A673 (cell line): ENCODE measurements at regions not wholly inside any gene's neighbourhood (a gene's known extent, or its start where the extent isn't known, plus 50 kb on each side); places are given as distances from the start of the nearest gene placed in this dataset.
A peak's percentile ranks its signal among the peaks of the same experiment; 100 is the strongest.

Experiments used
- BruUV-seq: library from RNA; stranded (reverse); fragments of 400-500 nt; replicated peaks from 2 replicates; lab custom pipeline; 2021; lab: Mats Ljungman, UMichigan
- CTCF ChIA-PET: fragments of 300-600 bp; sonication (Branson Sonifier 250); formaldehyde crosslinking; loops from one replicate; lab custom pipeline; 2022; ENCODE audit warnings: antibody characterized with exemption; lab: Charles Lee
- POLR2A ChIA-PET: fragments of 300-600 bp; sonication (Branson Sonifier 250); formaldehyde crosslinking; loops from one replicate; lab custom pipeline; 2022; ENCODE audit warnings: antibody characterized with exemption; ENCODE audit not compliant: low non-redundant PET; lab: Charles Lee
- DNase-seq: peaks from one replicate; pipeline ENCODE4 v3.0.0-alpha.2; 2015; ENCODE audit warnings: low spot score
- H3K27ac ChIP-seq: fragments of 200-600 bp; sonication (generic); 2 replicates; pipeline ENCODE4 v1.5.1; 2016; ENCODE audit warnings: mixed run types, low read depth, mild to moderate bottlenecking, mixed read lengths, antibody characterized with exemption, low read length; ENCODE audit not compliant: poor library complexity, severe bottlenecking
- H3K27me3 ChIP-seq: fragments of 200-600 bp; sonication (generic); replicated peaks from 2 replicates; pipeline ENCODE4 v1.6.1; 2017; ENCODE audit warnings: mixed run types, low read depth, mild to moderate bottlenecking, mixed read lengths, antibody characterized with exemption, low read length; ENCODE audit not compliant: insufficient read depth, poor library complexity
- H3K36me3 ChIP-seq: fragments of 200-600 bp; sonication (generic); 2 replicates; pipeline ENCODE4 v1.6.1; 2016; ENCODE audit warnings: mixed run types, mild to moderate bottlenecking, mixed read lengths, antibody characterized with exemption, low read length; ENCODE audit not compliant: insufficient read depth, poor library complexity, severe bottlenecking
- H3K4me1 ChIP-seq: fragments of 200-600 bp; sonication (generic); 2 replicates; pipeline ENCODE4 v1.6.1; 2017; ENCODE audit warnings: mixed run types, mild to moderate bottlenecking, mixed read lengths, antibody characterized with exemption, low read length; ENCODE audit not compliant: insufficient read depth, poor library complexity, severe bottlenecking
- H3K4me3 ChIP-seq: fragments of 200-600 bp; sonication (generic); 2 replicates; pipeline ENCODE4 v1.5.1; 2016; ENCODE audit warnings: low read depth, mixed run types, mild to moderate bottlenecking, mixed read lengths, low read length; ENCODE audit not compliant: poor library complexity, severe bottlenecking
- H3K9me3 ChIP-seq: fragments of 200-600 bp; sonication (generic); 2 replicates; pipeline ENCODE4 v1.6.1; 2016; ENCODE audit warnings: mixed run types, low read depth, mild to moderate bottlenecking, mixed read lengths, antibody characterized with exemption, low read length; ENCODE audit not compliant: poor library complexity, severe bottlenecking
- EZH2 ChIP-seq: fragments of 200-600 bp; sonication (generic); IDR thresholded peaks from 2 replicates; pipeline ENCODE4 v1.6.1; 2017; ENCODE audit warnings: borderline replicate concordance, low read depth, mild to moderate bottlenecking, mixed read lengths, antibody characterized with exemption, low read length; ENCODE audit not compliant: poor library complexity, severe bottlenecking
- intact Hi-C: fragments of 100-400 bp; cut with micrococcal nuclease; formaldehyde crosslinking; loops from one replicate; pipeline ENCODE4 v1.10.0; 2022; ENCODE audit not compliant: unreplicated experiment
- TF ChIP-seq, protein P1 (sequence below): fragments of 300-800, 200-600 bp; sonication (generic); conservative IDR thresholded peaks from 2 replicates; pipeline ENCODE4 v1.5.1; 2017; ENCODE audit warnings: low read depth, mild to moderate bottlenecking, antibody characterized with exemption, low read length, moderate library complexity, mixed read lengths

- ChIA-PET POLR2A (no interaction called here), CTCF (interaction anchor here (1.1 kb wide), 1 partner anchor 446 kb away, joined by 3 read pairs; no protein-coding TSS in a partner anchor)
- no peaks in the 10 kb centered on the region for H3K9me3 ChIP-seq
- H3K36me3 ChIP-seq, result no peaks in the 10 kb centered on the region
- TF ChIP-seq, protein P1, sequence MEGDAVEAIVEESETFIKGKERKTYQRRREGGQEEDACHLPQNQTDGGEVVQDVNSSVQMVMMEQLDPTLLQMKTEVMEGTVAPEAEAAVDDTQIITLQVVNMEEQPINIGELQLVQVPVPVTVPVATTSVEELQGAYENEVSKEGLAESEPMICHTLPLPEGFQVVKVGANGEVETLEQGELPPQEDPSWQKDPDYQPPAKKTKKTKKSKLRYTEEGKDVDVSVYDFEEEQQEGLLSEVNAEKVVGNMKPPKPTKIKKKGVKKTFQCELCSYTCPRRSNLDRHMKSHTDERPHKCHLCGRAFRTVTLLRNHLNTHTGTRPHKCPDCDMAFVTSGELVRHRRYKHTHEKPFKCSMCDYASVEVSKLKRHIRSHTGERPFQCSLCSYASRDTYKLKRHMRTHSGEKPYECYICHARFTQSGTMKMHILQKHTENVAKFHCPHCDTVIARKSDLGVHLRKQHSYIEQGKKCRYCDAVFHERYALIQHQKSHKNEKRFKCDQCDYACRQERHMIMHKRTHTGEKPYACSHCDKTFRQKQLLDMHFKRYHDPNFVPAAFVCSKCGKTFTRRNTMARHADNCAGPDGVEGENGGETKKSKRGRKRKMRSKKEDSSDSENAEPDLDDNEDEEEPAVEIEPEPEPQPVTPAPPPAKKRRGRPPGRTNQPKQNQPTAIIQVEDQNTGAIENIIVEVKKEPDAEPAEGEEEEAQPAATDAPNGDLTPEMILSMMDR, result no peak
- TF ChIP-seq EZH2, result no peak
- intact Hi-C loops, result loop anchor here (1.0 kb wide), 1 partner anchor 446 kb away; no protein-coding TSS in a partner anchor
- H3K27ac ChIP-seq, result no peak overlapping the region
- no peak for DNase-seq
- H3K4me3 ChIP-seq, result no peak overlapping the region
- H3K4me1 ChIP-seq, result no peaks in the 10 kb centered on the region
- H3K27me3 ChIP-seq, result no peaks in the 10 kb centered on the region
- no TSS peak for BruUV-seq
Measured at GRCh38 chr16:86071611-86072240, 172.8 kb downstream of the IRF8 start.

DNA sequence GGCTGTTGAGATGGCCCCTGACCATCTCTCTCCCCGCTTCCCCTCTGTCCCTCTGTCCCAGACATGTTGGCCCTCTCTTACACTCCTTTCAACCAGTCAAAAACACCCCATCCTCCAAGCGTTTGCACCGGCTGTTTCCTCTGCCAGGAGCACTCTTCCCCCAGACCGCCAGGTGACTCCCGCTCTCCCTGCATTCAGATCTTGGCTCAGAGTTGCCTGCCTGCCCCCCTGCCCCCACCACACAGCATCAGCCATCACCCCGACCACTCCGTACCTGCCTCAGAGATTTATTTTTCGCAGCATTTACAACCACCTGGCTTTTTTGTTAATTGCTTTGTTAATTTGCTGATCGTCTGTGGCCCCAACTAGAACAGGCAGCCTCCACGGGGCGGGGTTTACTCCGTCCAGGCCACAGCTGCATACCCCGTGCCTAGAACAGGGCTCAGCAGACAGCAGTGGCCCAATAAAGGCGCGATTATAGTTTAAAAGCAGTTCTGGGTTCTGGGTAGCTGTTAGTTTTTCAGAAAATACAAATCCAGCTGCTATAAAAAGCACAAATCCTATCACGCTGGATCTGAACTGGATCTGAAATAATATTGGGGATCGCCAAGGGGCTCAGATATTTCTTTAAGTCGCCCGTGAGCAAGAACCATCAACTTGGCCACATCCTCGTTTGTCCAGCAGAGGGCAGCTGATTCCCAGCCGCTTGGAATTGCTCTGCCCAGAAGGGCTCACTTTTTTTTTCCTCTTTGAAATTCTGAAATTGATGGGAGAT, 173.6 kb downstream of the IRF8 start:
- POLR2A ChIA-PET, result no interaction called here
- Histone ChIP-seq H3K27me3 (peaks cover 6% of the 10 kb centered on the region), H3K9me3 (no peaks in the 10 kb centered on the region), H3K4me1 (no peaks in the 10 kb centered on the region), H3K36me3 (no peaks in the 10 kb centered on the region), H3K27ac (no peak overlapping the region), H3K4me3 (no peak overlapping the region)
- peak; percentile 65 for DNase-seq
- no TSS peak for BruUV-seq
- TF ChIP-seq, protein P1, result peak; percentile 81
- no peak for TF ChIP-seq EZH2
- intact Hi-C loops, result loop anchor here (1.0 kb wide), 1 partner anchor 445 kb away; no protein-coding TSS in a partner anchor
- CTCF ChIA-PET, result interaction anchor here (0.7 to 1.4 kb wide), 3 partner anchors 28 to 563 kb away, joined by 3 to 14 read pairs (median 4); no protein-coding TSS in a partner anchor

DNA sequence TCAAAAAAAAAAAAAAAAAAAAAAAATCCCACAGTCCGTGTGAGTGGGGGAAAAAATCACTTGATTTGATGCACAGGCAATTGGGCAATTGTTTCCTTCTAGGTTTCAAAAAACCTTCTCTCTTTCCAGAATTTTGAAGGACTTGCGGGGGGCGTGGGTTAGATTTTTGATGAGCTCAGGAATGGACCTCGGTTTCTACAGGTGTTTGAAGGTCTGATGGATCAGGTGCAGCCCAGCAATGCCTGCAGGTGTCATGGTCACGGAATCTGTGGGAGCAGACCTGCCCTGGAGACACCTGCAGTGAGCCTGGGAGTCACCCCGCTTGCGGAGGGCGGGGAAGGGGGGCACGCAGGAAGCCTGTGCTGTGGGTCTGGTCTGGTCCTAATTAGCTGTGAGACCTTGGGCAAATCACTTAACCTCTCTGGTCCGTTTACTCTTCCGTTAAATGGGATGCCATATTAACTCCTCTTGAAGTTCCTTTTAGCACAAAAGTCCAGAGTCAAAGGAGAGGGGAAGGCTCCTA, 174.2 kb downstream of the IRF8 start:
- intact Hi-C loops, result no loop called here
- POLR2A ChIA-PET, result no interaction called here
- TF ChIP-seq, protein P1, result no peak
- no peak for TF ChIP-seq EZH2
- Histone ChIP-seq H3K27me3 (peaks cover 7% of the 10 kb centered on the region), H3K4me3 (no peak overlapping the region), H3K9me3 (no peaks in the 10 kb centered on the region), H3K36me3 (no peaks in the 10 kb centered on the region), H3K27ac (no peak overlapping the region), H3K4me1 (no peaks in the 10 kb centered on the region)
- BruUV-seq, result no TSS peak
- CTCF ChIA-PET, result interaction anchor here (0.7 to 1.4 kb wide), 3 partner anchors 29 to 562 kb away, joined by 3 to 14 read pairs (median 4); no protein-coding TSS in a partner anchor
- DNase-seq, result no peak
